D721Med (cell line): ENCODE measurements at regions not wholly inside any gene's neighbourhood (a gene's known extent, or its start where the extent isn't known, plus 50 kb on each side); places are given as distances from the start of the nearest gene placed in this dataset.

ENCODE experiments used
- DNase-seq: peaks from one replicate; pipeline ENCODE4 v3.0.0; 2011; ENCODE audit warnings: low spot score; ENCODE audit not compliant: insufficient read length
- FAIRE-seq: peaks from 2 replicates; lab custom pipeline; 2011; peaks lifted over from hg19 to GRCh38; lab: Jason Lieb, UNC
- CTCF ChIP-seq: IDR thresholded peaks from 2 replicates; pipeline ENCODE4 v1.5.1; 2012; ENCODE audit warnings: mild to moderate bottlenecking, control low read depth; ENCODE audit not compliant: insufficient read depth; ENCODE audit errors: missing control alignments

DNA sequence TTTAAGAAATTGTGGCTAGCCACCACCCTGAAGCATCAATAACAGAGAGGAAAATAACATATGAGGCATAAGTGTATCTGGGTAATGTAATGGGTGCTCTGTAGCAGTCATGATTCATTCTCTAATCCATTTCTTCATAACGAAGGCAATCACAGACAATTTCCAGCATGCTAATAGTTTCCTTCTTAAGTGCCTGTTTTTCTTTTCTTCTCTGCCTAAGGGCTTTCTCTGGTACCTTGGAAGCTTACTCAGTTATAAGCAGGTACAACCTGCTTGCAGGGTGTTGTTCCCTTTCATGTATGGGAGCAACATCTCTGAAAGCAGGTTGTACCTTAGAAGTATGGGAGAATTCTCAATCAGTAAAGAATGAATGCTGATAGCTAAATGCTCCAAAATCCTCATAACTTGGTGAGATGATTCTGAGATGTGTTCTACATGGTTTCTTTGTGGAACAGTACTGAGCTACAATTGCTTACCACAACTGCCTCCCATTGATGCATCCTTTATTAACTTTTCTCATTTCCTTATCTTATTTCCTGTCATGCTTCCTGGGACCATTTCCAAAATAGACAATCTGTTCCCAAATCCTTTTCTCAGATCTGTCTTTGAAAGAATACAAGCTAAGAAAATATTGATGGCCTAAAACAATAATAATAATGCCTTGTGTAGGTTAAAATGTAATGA lies 247.6 kb downstream of the PAPSS1 start:
- TF ChIP-seq CTCF = no peak
- FAIRE-seq (no peak), DNase-seq (no peak)

GRCh38 chr4:107470173-107470572 lies 249.9 kb downstream of the PAPSS1 start:
- no peak for TF ChIP-seq CTCF
- FAIRE-seq (no peak), DNase-seq (no peak)

GRCh38 chr4:107468812-107469211 lies 251.2 kb downstream of the PAPSS1 start:
- no peak for TF ChIP-seq CTCF

GRCh38 chr4:107468156-107468555 lies 251.9 kb downstream of the PAPSS1 start:
- FAIRE-seq = no peak
- no peak for TF ChIP-seq CTCF
- DNase-seq = no peak

More at GRCh38 chr4:107468812-107469211, 251.2 kb downstream of the PAPSS1 start:
- DNase-seq = no peak
- FAIRE-seq = no peak

DNA sequence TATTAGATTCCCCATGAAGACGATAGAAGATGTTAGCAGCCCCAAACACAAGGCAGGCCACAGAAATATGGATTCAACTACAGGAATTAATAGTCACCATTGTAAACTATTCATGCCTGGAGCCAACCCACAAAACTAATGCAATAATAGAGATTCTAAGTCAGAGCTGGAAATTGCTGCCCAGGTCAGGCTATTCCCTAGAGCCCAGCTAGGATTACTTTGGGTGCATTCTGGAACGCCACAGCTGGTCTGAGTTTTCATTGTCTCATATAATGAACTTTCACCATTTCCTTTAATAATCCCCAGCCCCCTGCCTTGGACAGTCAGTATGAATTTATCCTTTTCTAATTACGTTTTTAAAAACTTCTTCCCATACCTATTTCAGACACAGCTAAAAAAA lies 252.6 kb downstream of the PAPSS1 start:
- no peak for FAIRE-seq
- no peak for DNase-seq
- no peak for TF ChIP-seq CTCF

- TF ChIP-seq CTCF = no peak
- DNase-seq = no peak
- FAIRE-seq = no peak
Observed at GRCh38 chr4:107458194-107458593, 261.8 kb downstream of the PAPSS1 start.

DNA sequence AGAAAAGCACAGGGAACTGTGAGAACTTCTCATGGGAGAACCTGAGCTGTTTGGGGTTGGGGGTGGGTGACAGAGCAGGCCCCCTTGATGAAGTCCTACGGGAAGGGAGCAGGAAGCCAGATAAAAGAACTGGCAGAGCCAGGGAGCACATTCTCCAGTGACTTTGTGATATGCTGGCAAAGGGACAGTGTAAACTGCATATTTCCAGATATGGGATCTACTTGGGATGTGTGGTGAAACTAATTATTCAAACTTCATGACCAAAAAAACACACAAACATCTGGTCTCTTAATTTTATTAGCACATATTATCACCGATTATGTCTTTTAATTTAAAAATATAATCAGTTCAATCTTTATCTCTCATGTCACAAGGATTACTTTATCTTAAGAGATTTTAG lies 266.0 kb downstream of the PAPSS1 start:
- TF ChIP-seq CTCF = no peak
- DNase-seq (no peak), FAIRE-seq (no peak)
